Transverse colon (tissue), 4 donors: ENCODE measurements at regions not wholly inside any gene's neighbourhood (a gene's known extent, or its start where the extent isn't known, plus 50 kb on each side); places are given as distances from the start of the nearest gene placed in this dataset.

Experiments
- DNase-seq: peaks from one replicate; pipeline ENCODE4 v3.0.0-alpha.2; 2019
- H3K27ac ChIP-seq, 4 donors: fragments of 200-600 bp; sonication (generic); 2 replicates each; pipeline ENCODE4 v1.5.1; 2016 to 2018; ENCODE audit warnings: inconsistent platforms in 4 of 4
- H3K27me3 ChIP-seq: fragments of 200-600 bp; sonication (generic); 2 replicates; pipeline ENCODE4 v1.5.1; 2017; ENCODE audit warnings: inconsistent platforms
- H3K36me3 ChIP-seq, 4 donors: fragments of 200-600 bp; sonication (generic); 2 replicates each; pipeline ENCODE4 v1.5.1; 2017 to 2019; ENCODE audit warnings: inconsistent platforms in 4 of 4
- H3K4me1 ChIP-seq, 4 donors: fragments of 200-600 bp; sonication (generic); 2 replicates each; pipeline ENCODE4 v1.5.1; 2017 to 2020; ENCODE audit warnings: inconsistent platforms in 4 of 4
- H3K4me3 ChIP-seq, 4 donors: fragments of 200-600 bp; sonication (generic); 1 replicate in 1 of 4; 2 replicates in 3 of 4; pipeline versions ENCODE4 v1.5.1 to v1.6.1; 2017 to 2019; ENCODE audit warnings: inconsistent platforms in 4 of 4
- H3K9me3 ChIP-seq, 2 donors: fragments of 200-600 bp; sonication (generic); 2 replicates each; pipeline ENCODE4 v1.5.1; 2017 to 2019; ENCODE audit warnings: inconsistent platforms in 2 of 2
- CTCF ChIP-seq, 5 experiments: fragments of 200-600 bp in 3 of 5; fragments of 450-650 bp in 2 of 5; sonication (generic) in 3 of 5; IDR thresholded peaks; 1 replicate in 2 of 5; 2 replicates in 3 of 5; pipeline ENCODE4 v1.5.1; 2016 to 2017; ENCODE audit warnings: antibody characterized with exemption in 5 of 5, inconsistent platforms in 3 of 5, mild to moderate bottlenecking in 2 of 5, moderate library complexity in 1 of 5
- EP300 ChIP-seq: sonication (generic); formaldehyde crosslinking; IDR thresholded peaks from one replicate; pipeline ENCODE4 v1.6.1; 2017; ENCODE audit warnings: antibody characterized with exemption, low read depth
- POLR2A ChIP-seq: fragments of 450-650 bp; IDR thresholded peaks from one replicate; pipeline ENCODE4 v1.6.1; 2016; ENCODE audit warnings: antibody characterized with exemption, mild to moderate bottlenecking, moderate library complexity
- POLR2AphosphoS5 ChIP-seq, 3 donors: sonication (generic); formaldehyde crosslinking; IDR thresholded peaks; one replicate each; pipeline ENCODE4 v1.6.1; 2016; ENCODE audit warnings: antibody characterized with exemption in 3 of 3
- WGBS, 2 donors: methylation state at CpG; one replicate each; pipeline ENCODE4 v1.1.5; 2018; ENCODE audit warnings: low coverage in 1 of 2; 5-methylcytosine and 5-hydroxymethylcytosine counted together
- in situ Hi-C, 4 donors: fragments of 200-750 bp; cut with MboI; loops; one replicate each; pipeline versions ENCODE4 v1.15.0 to v1.15.1; 2017; ENCODE audit warnings: low sequenced_read_pairs in 3 of 4, low pct_ligation_motif_present in 1 of 4, low pct_unique_long_range_greater_than_20kb in 1 of 4
- intact Hi-C: fragments of 100-400 bp; cut with DNase I; formaldehyde crosslinking; loops from one replicate; pipeline ENCODE4 v1.15.1; 2023; ENCODE audit warnings: low total_unique reads

GRCh38 chr6:138654715-138655634 lies 118.6 kb upstream of the CCDC28A start:
- intact Hi-C loops, result no loop called here
- TF ChIP-seq EP300 (no peak), CTCF (IDR thresholded peaks at IDR 0.05) (no peak)
- H3K4me3 ChIP-seq, result no peak overlapping the region

GRCh38 chr6:138655828-138656227 lies 117.7 kb upstream of the CCDC28A start:
- Histone ChIP-seq H3K27me3 (no peaks in the 10 kb centered on the region), H3K4me1 (peaks cover 0 to 6% (median 0%) of the 10 kb centered on the region in 4 donors), H3K27ac (no peak overlapping the region), H3K36me3 (no peaks in the 10 kb centered on the region), H3K9me3 (no peaks in the 10 kb centered on the region), H3K4me3 (no peak overlapping the region)
- 78 to 81% methylated on average over 4 to 6 of the region's 6 CpGs for WGBS, 2 donors
- in situ Hi-C loops, result no loop called here
- DNase-seq, result no peak
- intact Hi-C loops, result no loop called here
- TF ChIP-seq EP300, result no peak
- no peak for TF ChIP-seq POLR2AphosphoS5 (IDR thresholded peaks at IDR 0.05)
- TF ChIP-seq CTCF (IDR thresholded peaks at IDR 0.05), result no peak
- no peak for TF ChIP-seq POLR2A

More at GRCh38 chr6:138654715-138655634, 118.6 kb upstream of the CCDC28A start:
- 72 to 75% methylated on average over 6 of the region's 6 CpGs for WGBS, 2 donors
- H3K27ac ChIP-seq, result no peak overlapping the region
- no peak for DNase-seq
- in situ Hi-C loops, result no loop called here
- H3K4me1 ChIP-seq, result peaks cover 0 to 6% (median 0%) of the 10 kb centered on the region in 4 donors
- no peaks in the 10 kb centered on the region for H3K27me3 ChIP-seq
- H3K36me3 ChIP-seq, result no peaks in the 10 kb centered on the region
- no peaks in the 10 kb centered on the region for H3K9me3 ChIP-seq

GRCh38 chr6:138656364-138657064 lies 117.1 kb upstream of the CCDC28A start:
- 66 to 88% methylated on average over 7 of the region's 7 CpGs for WGBS, 2 donors
- H3K27me3 ChIP-seq, result no peaks in the 10 kb centered on the region
- H3K4me1 ChIP-seq, result peaks cover 0 to 6% (median 0%) of the 10 kb centered on the region in 4 donors
- TF ChIP-seq POLR2AphosphoS5 (IDR thresholded peaks at IDR 0.05) (no peak), CTCF (IDR thresholded peaks at IDR 0.05) (no peak), POLR2A (no peak), EP300 (no peak)
- in situ Hi-C loops, result no loop called here
- DNase-seq, result no peak
- no peaks in the 10 kb centered on the region for H3K9me3 ChIP-seq
- no peak overlapping the region for H3K4me3 ChIP-seq
- H3K27ac ChIP-seq, result no peak overlapping the region
- intact Hi-C loops, result no loop called here
- no peaks in the 10 kb centered on the region for H3K36me3 ChIP-seq

GRCh38 chr6:138657065-138657425 lies 116.5 kb upstream of the CCDC28A start:
- no peak overlapping the region for H3K27ac ChIP-seq
- no peak for DNase-seq
- no peaks in the 10 kb centered on the region for H3K9me3 ChIP-seq
- TF ChIP-seq POLR2A (no peak), POLR2AphosphoS5 (IDR thresholded peaks at IDR 0.05) (no peak)
- H3K36me3 ChIP-seq, result no peaks in the 10 kb centered on the region
- H3K27me3 ChIP-seq, result no peaks in the 10 kb centered on the region
- 58 to 65% methylated on average over 2 of the region's 2 CpGs for WGBS, 2 donors
- no peak overlapping the region for H3K4me3 ChIP-seq
- in situ Hi-C loops, result no loop called here
- H3K4me1 ChIP-seq, result peaks cover 0 to 6% (median 0%) of the 10 kb centered on the region in 4 donors
- intact Hi-C loops, result no loop called here
